Skin epidermis (tissue), 12 donors: ENCODE measurements at regions not wholly inside any gene's neighbourhood (a gene's known extent, or its start where the extent isn't known, plus 50 kb on each side); places are given as distances from the start of the nearest gene placed in this dataset.
"Not testable (repeated sequence)": the region's sequence is repeated elsewhere in the genome, so short reads cannot be mapped to it uniquely, and the experiment has no call there.

Experiments used
- H3K27ac ChIP-seq, 21 experiments: fragments of 200-600 bp; sonication (generic) in 11 of 21; one replicate each; pipeline ENCODE4 v1.5.0; 2020; ENCODE audit warnings: mild to moderate bottlenecking in 3 of 21, inconsistent platforms in 2 of 21, moderate library complexity in 2 of 21
- H3K4me3 ChIP-seq, 7 experiments: fragments of 200-600 bp; sonication (generic) in 2 of 7; one replicate each; pipeline ENCODE4 v1.5.0; 2020; ENCODE audit warnings: inconsistent platforms in 2 of 7, mild to moderate bottlenecking in 2 of 7, moderate library complexity in 1 of 7

DNA sequence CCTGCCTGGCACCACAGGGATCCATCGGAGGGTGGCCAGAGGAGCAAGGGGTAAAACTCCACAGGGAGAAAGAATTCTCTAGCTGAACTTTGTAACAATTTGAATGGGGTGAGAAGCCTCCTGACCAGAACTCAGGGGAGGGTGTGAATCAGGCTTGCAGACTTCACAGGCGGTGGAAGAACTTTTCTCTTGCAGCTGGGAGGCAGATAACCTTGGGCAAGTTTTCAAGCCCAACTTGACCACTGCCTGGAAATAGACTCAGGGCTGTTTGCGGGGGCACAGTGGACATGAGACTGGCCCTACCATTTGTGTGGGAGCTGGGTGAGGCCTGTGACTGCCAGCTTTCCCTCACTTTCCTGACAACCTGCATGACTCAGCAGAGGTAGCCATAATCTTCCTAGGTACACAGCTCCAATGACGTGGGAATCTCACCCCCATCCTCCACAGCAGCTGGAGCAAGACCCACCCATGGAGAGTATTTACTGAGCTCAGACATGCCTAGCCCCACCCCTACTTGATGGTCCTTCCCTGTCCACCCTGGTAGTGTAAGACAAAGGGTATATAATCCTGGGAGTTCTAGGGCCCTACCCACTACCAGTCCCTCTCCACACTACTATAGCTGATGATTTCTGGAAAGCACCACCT lies 210.0 kb upstream of the AGTR2 start:
- no peak overlapping the region for H3K27ac ChIP-seq
- H3K4me3 ChIP-seq = no peak overlapping the region

DNA sequence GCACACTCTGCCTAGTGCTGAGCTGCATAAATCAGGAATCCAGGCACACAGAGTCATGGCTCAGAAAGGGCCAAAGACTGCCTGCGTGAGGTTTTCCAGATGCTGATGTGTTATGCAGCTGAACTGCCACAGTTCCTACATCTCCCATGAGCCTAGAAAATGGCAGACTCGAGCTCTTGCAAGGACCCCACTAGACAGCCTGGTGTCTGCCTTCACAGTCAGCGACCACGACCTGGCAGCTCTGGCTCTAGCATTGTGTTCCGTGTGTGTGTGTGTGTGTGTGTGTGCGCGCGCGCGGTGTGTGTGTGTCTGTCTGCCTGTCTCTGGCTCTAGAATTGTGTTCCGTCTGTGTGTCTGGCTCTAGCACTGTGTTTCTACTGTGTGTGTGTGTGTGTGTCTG lies 203.6 kb upstream of the AGTR2 start:
- Histone ChIP-seq H3K27ac (no peak overlapping the region), H3K4me3 (no peak overlapping the region)

DNA sequence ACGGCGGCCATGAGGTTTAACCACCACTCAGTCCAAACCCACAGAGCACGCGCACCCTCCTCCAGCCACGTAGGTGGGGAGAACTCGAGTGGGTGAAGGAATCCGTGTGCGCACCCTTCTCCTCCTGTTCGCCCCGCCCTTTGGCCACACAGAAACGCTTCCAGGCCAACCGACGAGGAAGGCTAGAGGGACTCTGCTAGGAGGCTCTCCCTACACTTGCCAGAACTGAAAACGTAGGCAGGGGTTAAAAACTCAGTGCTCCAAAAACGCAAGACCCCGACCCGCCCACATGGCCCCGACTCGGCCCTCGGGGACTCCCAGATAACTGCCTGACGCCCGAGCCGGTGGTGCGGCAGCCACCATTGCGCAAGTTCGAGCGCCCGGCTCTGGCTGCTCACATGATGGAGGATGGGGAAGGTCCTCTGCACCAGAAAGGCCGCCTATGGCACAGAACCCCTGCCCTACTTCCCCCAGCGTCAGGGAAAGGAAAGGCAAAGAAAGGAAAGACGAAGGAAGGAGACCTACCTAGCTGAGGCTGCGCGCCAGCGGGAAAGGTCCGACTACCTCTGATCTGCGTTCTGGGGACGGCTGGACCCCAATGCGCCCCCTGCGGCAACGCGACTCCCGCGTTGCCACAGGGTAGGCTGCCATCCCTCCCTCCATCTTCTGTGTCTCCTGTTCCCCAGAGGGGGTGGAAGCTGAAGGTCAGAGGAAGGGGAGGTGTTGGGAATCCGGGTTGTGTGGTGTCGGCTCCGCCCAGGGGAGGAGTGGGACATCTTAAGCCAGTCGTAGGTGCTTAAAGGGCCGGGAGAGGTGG lies 201.9 kb upstream of the AGTR2 start:
- Histone ChIP-seq H3K4me3 (peak overlapping the region; percentile 7 to 57 (median 37)), H3K27ac (peak overlapping the region in 3 of 21 experiments; percentile 39 to 69 (median 48))

DNA sequence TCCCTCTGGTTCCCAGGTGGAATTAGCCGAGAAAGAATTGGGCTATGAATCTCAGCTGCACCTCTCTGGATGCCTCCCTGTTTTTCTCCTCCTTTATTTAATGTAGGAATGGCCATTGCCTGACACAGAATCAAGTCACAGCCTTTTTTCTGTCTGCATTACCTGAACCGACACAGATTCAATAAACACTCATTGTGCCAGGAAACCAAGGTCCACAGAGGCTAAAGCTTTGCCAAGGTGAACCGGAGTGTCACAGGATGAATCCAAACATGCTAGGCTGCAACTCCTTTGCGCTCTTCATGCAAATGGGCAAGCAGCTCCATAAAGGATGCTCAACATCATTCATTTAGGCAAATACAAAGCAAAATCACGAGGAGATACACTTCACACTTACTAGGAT lies 199.8 kb upstream of the AGTR2 start:
- no peak overlapping the region for H3K4me3 ChIP-seq

DNA sequence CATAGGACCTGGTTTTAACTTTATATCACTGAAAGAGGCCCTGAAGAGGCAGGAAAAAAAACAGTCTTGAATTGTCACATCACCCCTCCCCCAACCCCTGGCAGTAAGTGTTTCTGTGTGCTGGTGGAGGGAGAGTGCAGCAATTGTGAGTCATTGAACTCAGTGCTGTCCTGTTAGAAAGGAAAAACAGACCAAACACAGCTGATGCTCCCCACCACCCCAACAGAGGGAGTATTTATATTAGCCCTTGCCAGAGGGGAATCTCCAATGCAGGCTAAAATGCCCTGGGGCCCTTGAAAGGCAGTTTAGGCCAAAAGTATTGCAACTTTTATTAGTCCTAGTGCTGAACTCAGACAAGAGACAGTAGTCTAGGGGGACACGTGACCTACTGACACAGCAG lies 197.8 kb upstream of the AGTR2 start:
- no peak overlapping the region for H3K4me3 ChIP-seq
- no peak overlapping the region for H3K27ac ChIP-seq

More for the DNA sequence above, 199.8 kb upstream of the AGTR2 start:
- no peak overlapping the region for H3K27ac ChIP-seq

DNA sequence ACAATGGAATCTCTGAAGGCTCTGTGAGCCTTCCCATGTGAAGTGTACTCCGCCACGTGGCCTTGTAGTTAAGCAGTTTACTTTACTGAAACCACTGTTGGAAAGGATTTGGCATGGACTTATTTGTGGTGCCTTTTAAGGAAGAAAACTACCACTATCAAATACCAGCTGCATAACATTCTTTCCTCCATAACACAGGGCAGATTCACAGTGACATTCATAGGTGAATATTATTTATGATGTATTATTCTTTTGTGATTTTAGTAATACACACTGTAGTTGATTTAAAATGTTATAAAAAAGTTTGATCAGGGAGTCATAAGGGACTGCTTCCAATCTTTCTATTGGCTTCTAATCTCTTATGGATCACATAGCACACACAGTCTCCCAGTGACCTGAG lies 192.5 kb upstream of the AGTR2 start:
- Histone ChIP-seq H3K27ac (no peak overlapping the region), H3K4me3 (no peak overlapping the region)

DNA sequence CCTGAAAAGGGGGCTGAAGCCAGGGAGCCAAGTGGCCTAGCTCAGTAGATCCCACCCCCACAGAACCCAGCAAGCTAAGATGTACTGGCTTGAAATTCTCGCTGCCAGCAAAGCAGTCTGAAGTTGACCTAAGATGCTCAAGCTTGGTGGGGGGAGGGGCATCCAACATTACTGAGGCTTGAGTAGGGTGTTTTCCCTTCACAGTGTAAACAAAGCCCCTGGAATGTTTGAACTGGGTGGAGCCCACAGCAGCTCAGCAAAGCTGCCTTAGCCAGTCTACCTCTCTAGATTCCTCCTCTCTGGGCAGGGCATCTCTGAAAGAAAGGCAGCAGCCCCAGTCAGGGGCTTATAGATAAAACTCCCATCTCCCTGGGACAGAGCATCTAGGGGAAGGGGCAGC lies 187.4 kb upstream of the AGTR2 start:
- H3K4me3 ChIP-seq, H3K27ac ChIP-seq: not testable (repeated sequence)

DNA sequence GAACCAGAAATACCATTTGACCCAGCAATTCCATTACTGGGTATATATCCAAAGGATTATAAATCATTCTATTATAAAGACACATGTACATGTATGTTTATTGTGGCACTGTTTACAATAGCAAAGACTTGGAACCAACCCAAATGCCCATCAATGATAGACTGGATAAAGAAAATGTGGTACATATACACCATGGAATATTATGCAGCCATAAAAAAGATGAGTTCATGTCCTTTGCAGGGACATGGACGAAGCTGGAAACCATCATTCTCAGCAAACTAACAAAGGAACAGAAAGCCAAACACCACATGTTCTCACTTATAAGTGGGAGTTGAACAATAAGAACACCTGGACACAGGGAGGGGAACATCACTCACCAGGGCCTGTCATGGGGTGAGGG lies 183.1 kb upstream of the AGTR2 start:
- H3K4me3 ChIP-seq, H3K27ac ChIP-seq: not testable (repeated sequence)

DNA sequence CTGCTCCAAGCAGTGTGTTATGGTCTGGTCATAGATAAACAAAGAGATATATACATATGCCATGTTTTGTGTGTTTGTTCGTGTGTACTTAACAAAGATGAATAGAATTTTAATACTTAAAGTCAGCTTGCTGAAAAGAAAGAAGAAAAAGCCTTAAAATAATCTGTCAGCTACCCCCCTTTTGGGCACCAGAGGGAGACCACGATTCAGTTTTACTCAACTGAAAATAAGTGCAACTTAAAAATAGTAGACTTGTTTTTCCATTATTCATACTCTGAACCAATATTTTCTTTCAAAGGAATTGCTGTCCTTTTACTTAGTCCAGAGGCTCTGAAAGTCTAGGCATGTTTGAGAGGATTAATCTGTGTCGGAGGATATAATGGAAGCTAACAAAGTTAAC lies 181.7 kb upstream of the AGTR2 start:
- no peak overlapping the region for H3K27ac ChIP-seq

DNA sequence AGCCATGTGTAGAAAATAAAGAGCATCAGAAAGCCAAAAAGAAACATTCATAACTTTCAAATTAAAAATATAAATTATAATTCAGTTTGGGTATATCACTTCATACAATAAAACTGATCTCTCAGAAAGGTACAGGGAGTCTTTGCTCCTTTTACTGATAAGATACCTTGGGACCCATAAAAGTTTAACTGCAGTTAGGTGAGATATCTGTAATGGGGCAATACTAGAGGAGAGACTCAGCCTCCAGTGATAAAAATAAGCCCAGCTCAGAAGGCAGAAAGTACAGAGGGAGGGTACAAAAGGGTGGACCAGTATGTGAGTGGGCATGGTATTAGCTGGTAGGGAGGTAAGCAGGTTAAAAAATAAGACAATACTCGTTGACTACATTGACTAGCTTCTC lies 180.9 kb upstream of the AGTR2 start:
- H3K4me3 ChIP-seq = no peak overlapping the region
- no peak overlapping the region for H3K27ac ChIP-seq

More for the DNA sequence above, 181.7 kb upstream of the AGTR2 start:
- no peak overlapping the region for H3K4me3 ChIP-seq

DNA sequence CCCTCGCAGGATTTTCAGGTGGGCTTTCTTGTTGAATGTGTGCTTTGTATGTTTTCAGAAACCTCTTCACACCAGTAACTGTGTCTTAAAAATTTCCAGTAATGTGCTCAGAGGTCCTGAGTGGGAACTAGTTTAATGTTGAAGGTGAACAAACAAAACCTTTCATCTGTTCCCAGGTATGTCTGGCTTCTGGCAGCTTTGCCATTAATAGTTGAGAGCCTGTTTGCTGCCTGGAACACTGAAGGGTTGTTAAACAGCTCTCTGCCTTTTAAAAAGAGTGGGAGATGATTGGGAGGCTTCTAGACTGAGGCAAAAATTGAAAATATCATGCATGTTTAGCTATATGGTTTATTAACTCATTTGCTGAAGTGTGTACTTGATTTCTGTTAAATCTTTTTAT lies 161.2 kb upstream of the AGTR2 start:
- Histone ChIP-seq H3K27ac (no peak overlapping the region), H3K4me3 (no peak overlapping the region)

DNA sequence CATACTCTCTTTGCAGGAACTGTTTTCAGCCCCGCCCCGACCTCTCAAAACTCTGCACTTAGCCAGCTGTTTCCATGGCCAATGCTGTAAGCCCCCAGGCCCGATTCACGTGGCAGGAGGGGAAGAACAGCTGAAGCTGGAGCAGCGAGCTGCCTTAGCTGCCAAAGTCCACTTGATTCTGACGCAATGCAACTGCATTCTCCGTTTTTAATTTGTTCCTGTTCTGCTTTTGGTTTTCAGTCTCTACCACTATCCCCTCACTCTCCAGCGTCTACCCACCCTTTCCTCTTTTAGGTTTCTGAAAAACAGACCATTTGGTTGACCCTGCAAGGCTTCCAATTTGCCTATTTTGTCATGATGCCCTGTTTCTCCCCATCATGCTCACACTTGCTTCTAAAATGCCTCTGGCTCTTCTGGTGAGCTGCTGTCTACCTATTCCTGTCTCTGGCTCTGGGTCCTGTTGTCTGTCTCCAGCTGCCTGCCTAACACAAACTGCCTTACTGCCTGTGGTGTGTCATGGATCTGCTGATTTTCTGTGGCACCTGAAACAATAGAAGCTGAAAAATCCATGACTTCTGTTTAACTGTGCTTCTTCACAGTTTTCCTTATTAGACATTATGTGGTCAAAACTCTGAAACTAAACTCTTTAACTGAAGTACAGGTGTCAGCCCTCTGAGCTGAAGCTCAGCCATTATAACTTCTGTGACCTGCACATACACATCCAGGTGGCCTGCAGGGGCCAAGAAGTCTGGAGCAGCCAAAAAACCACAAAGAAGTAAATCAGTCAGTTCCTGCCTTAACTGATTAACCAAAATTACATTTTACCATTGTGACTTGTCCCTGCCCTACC lies 160.5 kb upstream of the AGTR2 start:
- Histone ChIP-seq H3K4me3 (no peak overlapping the region), H3K27ac (peak overlapping the region in 1 of 21 experiments; percentile 14)

DNA sequence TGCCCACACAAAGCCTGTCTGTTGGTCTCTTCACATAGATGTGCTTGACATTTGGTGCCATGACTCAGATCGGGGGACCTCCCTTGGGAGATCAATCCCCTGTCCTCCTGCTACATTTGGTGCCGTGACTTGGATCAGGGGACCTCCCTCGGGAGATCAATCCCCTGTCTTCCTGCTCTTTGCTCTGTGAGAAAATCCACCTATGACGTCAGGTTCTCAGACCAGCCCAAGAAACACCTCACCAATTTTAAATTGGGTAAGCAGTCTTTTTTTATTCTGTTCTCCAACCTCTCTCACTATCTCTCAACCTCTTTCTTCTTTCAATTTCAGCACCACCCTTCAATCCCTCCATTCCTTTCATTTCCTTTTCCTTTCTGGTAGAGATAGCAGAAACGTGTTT lies 159.6 kb upstream of the AGTR2 start:
- H3K4me3 ChIP-seq = no peak overlapping the region
- no peak overlapping the region for H3K27ac ChIP-seq

DNA sequence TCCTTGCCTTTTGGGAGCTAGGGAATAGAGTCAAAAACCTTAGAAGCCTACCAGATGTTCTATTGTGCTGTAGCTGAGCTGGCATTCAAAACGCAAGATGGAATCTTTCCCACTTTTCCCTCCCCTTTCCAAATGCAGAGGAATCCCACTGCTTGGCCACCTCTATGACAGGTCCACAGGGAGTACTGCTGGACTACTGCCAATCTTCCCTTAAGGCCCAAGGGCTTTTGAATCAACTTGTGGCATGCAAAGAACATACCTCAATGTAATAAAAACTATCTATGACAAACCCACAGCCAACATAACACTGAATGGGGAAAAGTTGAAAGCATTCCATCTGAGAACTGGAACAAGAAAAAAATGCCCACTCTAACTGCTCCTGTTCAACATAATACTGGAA lies 139.2 kb upstream of the AGTR2 start:
- no peak overlapping the region for H3K4me3 ChIP-seq
- no peak overlapping the region for H3K27ac ChIP-seq
